ENCODE measurements at regions not wholly inside any gene's neighbourhood (a gene's known extent, or its start where the extent isn't known, plus 50 kb on each side); places are given as distances from the start of the nearest gene placed in this dataset.

DNA sequence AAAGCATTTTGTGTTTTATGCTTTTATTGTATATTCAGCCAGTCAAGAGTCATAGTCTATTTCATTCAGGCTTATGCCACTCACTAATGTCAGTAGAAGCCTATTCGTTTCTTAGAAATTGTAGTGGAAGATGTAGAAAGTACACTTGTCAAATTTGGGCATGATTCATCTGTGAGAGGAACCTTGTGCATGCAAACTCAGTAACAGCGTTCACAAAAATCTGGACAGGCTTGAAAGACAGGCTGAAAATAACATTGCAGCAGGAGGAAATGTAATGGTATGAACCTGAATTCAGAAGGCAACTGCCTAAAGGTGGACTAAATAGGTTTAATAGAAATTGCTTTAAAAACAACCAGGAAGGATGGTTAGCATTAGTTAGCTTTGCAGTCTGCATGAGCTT is 213.5 kb downstream of the CMPK2 start:
- TF ChIP-seq, protein P1, sequence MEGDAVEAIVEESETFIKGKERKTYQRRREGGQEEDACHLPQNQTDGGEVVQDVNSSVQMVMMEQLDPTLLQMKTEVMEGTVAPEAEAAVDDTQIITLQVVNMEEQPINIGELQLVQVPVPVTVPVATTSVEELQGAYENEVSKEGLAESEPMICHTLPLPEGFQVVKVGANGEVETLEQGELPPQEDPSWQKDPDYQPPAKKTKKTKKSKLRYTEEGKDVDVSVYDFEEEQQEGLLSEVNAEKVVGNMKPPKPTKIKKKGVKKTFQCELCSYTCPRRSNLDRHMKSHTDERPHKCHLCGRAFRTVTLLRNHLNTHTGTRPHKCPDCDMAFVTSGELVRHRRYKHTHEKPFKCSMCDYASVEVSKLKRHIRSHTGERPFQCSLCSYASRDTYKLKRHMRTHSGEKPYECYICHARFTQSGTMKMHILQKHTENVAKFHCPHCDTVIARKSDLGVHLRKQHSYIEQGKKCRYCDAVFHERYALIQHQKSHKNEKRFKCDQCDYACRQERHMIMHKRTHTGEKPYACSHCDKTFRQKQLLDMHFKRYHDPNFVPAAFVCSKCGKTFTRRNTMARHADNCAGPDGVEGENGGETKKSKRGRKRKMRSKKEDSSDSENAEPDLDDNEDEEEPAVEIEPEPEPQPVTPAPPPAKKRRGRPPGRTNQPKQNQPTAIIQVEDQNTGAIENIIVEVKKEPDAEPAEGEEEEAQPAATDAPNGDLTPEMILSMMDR (conservative IDR thresholded peaks at IDR 0.05), result no peak
- no peak for TF ChIP-seq ZFX (IDR thresholded peaks at IDR 0.05)
